Thyroid gland (tissue), 4 donors: ENCODE measurements at regions not wholly inside any gene's neighbourhood (a gene's known extent, or its start where the extent isn't known, plus 50 kb on each side); places are given as distances from the start of the nearest gene placed in this dataset.

Source experiments
- DNase-seq, 2 donors: peaks; one replicate each; pipeline ENCODE4 v3.0.0-alpha.2; 2019
- H3K27ac ChIP-seq, 3 donors: fragments of 200-600 bp; sonication (generic); 1 replicate in 2 of 3; 2 replicates in 1 of 3; pipeline ENCODE4 v1.5.1; 2016 to 2019; ENCODE audit warnings: mild to moderate bottlenecking in 1 of 3, moderate library complexity in 1 of 3
- H3K27me3 ChIP-seq: fragments of 200-600 bp; sonication (generic); one replicate; pipeline ENCODE4 v1.5.1; 2019
- H3K36me3 ChIP-seq, 2 donors: fragments of 200-600 bp; sonication (generic); one replicate each; pipeline ENCODE4 v1.5.1; 2016 to 2019
- H3K4me1 ChIP-seq, 2 donors: fragments of 200-600 bp; sonication (generic); one replicate each; pipeline ENCODE4 v1.5.1; 2017 to 2019
- H3K4me3 ChIP-seq, 3 donors: fragments of 200-600 bp; sonication (generic); replicated peaks in 1 of 3; 1 replicate in 2 of 3; 2 replicates in 1 of 3; pipeline ENCODE4 v1.5.1; 2016; ENCODE audit warnings: mild to moderate bottlenecking in 1 of 3
- H3K9me3 ChIP-seq: fragments of 200-600 bp; sonication (generic); one replicate; pipeline ENCODE4 v1.5.1; 2017
- CTCF ChIP-seq, 6 experiments: fragments of 200-600 bp in 3 of 6; fragments of 450-650 bp in 3 of 6; sonication (generic) in 3 of 6; IDR thresholded peaks; one replicate each; pipeline ENCODE4 v1.5.1; 2016 to 2019; ENCODE audit warnings: antibody characterized with exemption in 6 of 6, mild to moderate bottlenecking in 2 of 6, inconsistent platforms in 1 of 6, moderate library complexity in 1 of 6
- POLR2A ChIP-seq, 2 donors: fragments of 450-650 bp; IDR thresholded peaks; one replicate each; pipeline ENCODE4 v1.6.1; 2017; ENCODE audit warnings: antibody characterized with exemption in 2 of 2, mild to moderate bottlenecking in 2 of 2, moderate library complexity in 1 of 2
- WGBS, 2 donors: methylation state at CpG; one replicate each; pipeline ENCODE4 v1.1.5; 2017; 5-methylcytosine and 5-hydroxymethylcytosine counted together
- intact Hi-C: fragments of 100-400 bp; cut with DNase I; formaldehyde crosslinking; loops from one replicate; pipeline ENCODE4 v1.15.1; 2023

- intact Hi-C loops = no loop called here
- no peak for TF ChIP-seq CTCF (IDR thresholded peaks at IDR 0.05)
- TF ChIP-seq POLR2A (IDR thresholded peaks at IDR 0.05) = no peak
- WGBS, 2 donors = 77 to 87% methylated on average over 5 of the region's 5 CpGs
- Histone ChIP-seq H3K27me3 (no peaks in the 10 kb centered on the region), H3K9me3 (no peaks in the 10 kb centered on the region), H3K4me3 (no peak overlapping the region), H3K27ac (no peak overlapping the region), H3K36me3 (no peaks in the 10 kb centered on the region), H3K4me1 (peaks cover 24 to 33% of the 10 kb centered on the region in 2 donors)
- DNase-seq = no peak
Measured at GRCh38 chr12:46459861-46460545, 87.4 kb upstream of the SLC38A2 start.

GRCh38 chr12:46459111-46459510 lies 86.5 kb upstream of the SLC38A2 start:
- no peak for TF ChIP-seq CTCF (IDR thresholded peaks at IDR 0.05)
- no peak for TF ChIP-seq POLR2A (IDR thresholded peaks at IDR 0.05)
- intact Hi-C loops = no loop called here
- H3K27me3 ChIP-seq = no peaks in the 10 kb centered on the region
- 77% methylated on average over 4 of the region's 4 CpGs for WGBS, 2 donors
- no peaks in the 10 kb centered on the region for H3K36me3 ChIP-seq
- H3K9me3 ChIP-seq = no peaks in the 10 kb centered on the region
- H3K27ac ChIP-seq = no peak overlapping the region
- peaks cover 24 to 33% of the 10 kb centered on the region in 2 donors for H3K4me1 ChIP-seq
- DNase-seq = no peak
- no peak overlapping the region for H3K4me3 ChIP-seq

GRCh38 chr12:46458500-46459102 lies 86.0 kb upstream of the SLC38A2 start:
- no peak for TF ChIP-seq CTCF (IDR thresholded peaks at IDR 0.05)
- no peak for TF ChIP-seq POLR2A (IDR thresholded peaks at IDR 0.05)
- Histone ChIP-seq H3K27me3 (no peaks in the 10 kb centered on the region), H3K36me3 (no peaks in the 10 kb centered on the region), H3K4me3 (no peak overlapping the region), H3K9me3 (no peaks in the 10 kb centered on the region), H3K4me1 (peaks cover 24 to 33% of the 10 kb centered on the region in 2 donors), H3K27ac (no peak overlapping the region)
- DNase-seq = no peak
- intact Hi-C loops = no loop called here
- WGBS, 2 donors = 90 to 93% methylated on average over 3 of the region's 3 CpGs

GRCh38 chr12:46457958-46458357 lies 85.4 kb upstream of the SLC38A2 start:
- intact Hi-C loops = no loop called here
- no peak overlapping the region for H3K4me3 ChIP-seq
- DNase-seq = no peak
- no peaks in the 10 kb centered on the region for H3K27me3 ChIP-seq
- peaks cover 21 to 29% of the 10 kb centered on the region in 2 donors for H3K4me1 ChIP-seq
- H3K27ac ChIP-seq = no peak overlapping the region
- H3K9me3 ChIP-seq = no peaks in the 10 kb centered on the region
- WGBS, 2 donors = 97 to 99% methylated on average over 2 of the region's 2 CpGs
- no peak for TF ChIP-seq CTCF (IDR thresholded peaks at IDR 0.05)
- H3K36me3 ChIP-seq = no peaks in the 10 kb centered on the region
